H9 (cell line): ENCODE measurements at regions not wholly inside any gene's neighbourhood (a gene's known extent, or its start where the extent isn't known, plus 50 kb on each side); places are given as distances from the start of the nearest gene placed in this dataset.
A peak's percentile ranks its signal among the peaks of the same experiment; 100 is the strongest.

Experiments
- DNase-seq: peaks from one replicate; pipeline ENCODE4 v3.0.0-alpha.2; 2017
- H2AFZ ChIP-seq: one replicate; pipeline ENCODE4 v1.6.1; 2013; ENCODE audit warnings: mild to moderate bottlenecking, low read length, control low read depth, moderate library complexity
- H2AK5ac ChIP-seq: 2 replicates; pipeline ENCODE4 v1.6.1; 2013; ENCODE audit warnings: low read length, control low read depth, mixed read lengths; ENCODE audit not compliant: insufficient read length
- H2BK120ac ChIP-seq: one replicate; pipeline ENCODE4 v1.6.1; 2013; ENCODE audit warnings: low read depth, mild to moderate bottlenecking, low read length, control low read depth, inconsistent platforms; ENCODE audit not compliant: poor library complexity, severe bottlenecking
- H2BK12ac ChIP-seq: 2 replicates; pipeline ENCODE4 v1.6.1; 2013; ENCODE audit warnings: low read length, control low read depth, mixed read lengths, low read depth; ENCODE audit not compliant: insufficient read length
- H2BK15ac ChIP-seq: 2 replicates; pipeline ENCODE4 v1.6.1; 2013; ENCODE audit warnings: low read depth, low read length, control low read depth
- H2BK20ac ChIP-seq: one replicate; pipeline ENCODE4 v1.6.1; 2013; ENCODE audit warnings: low read depth, mild to moderate bottlenecking, low read length, control low read depth, inconsistent platforms; ENCODE audit not compliant: poor library complexity, severe bottlenecking
- H2BK5ac ChIP-seq: 2 replicates; pipeline ENCODE4 v1.6.1; 2013; ENCODE audit warnings: low read length, control low read depth, mixed read lengths; ENCODE audit not compliant: insufficient read length
- H3K14ac ChIP-seq: 2 replicates; pipeline ENCODE4 v1.6.1; 2013; ENCODE audit warnings: low read length, control low read depth; ENCODE audit not compliant: insufficient read depth
- H3K18ac ChIP-seq: 2 replicates; pipeline ENCODE4 v1.6.1; 2013; ENCODE audit warnings: low read depth, mild to moderate bottlenecking, mixed read lengths, low read length, control low read depth; ENCODE audit not compliant: insufficient read length
- H3K23ac ChIP-seq: 2 replicates; pipeline ENCODE4 v1.6.1; 2013; ENCODE audit warnings: low read length, control low read depth, mixed read lengths, low read depth; ENCODE audit not compliant: insufficient read length
- H3K23me2 ChIP-seq: 2 replicates; pipeline ENCODE4 v1.6.1; 2013; ENCODE audit warnings: low read depth, mild to moderate bottlenecking, mixed read lengths, low read length, control low read depth; ENCODE audit not compliant: insufficient read length, poor library complexity, severe bottlenecking
- H3K27ac ChIP-seq: 2 replicates; pipeline ENCODE4 v1.5.1; 2013; ENCODE audit warnings: low read length, control low read depth, mixed read lengths, low read depth; ENCODE audit not compliant: insufficient read length
- H3K27me3 ChIP-seq: 2 replicates; pipeline ENCODE4 v1.6.1; 2013; ENCODE audit warnings: low read length, control low read depth, inconsistent platforms; ENCODE audit not compliant: insufficient read depth
- H3K4ac ChIP-seq: 2 replicates; pipeline ENCODE4 v1.6.1; 2013; ENCODE audit warnings: low read depth, mild to moderate bottlenecking, control low read depth, inconsistent platforms, low read length, moderate library complexity
- H3K4me1 ChIP-seq: 2 replicates; pipeline ENCODE4 v1.6.1; 2013; ENCODE audit warnings: low read length, control low read depth, inconsistent platforms; ENCODE audit not compliant: insufficient read depth
- H3K4me2 ChIP-seq: 2 replicates; pipeline ENCODE4 v1.6.1; 2013; ENCODE audit warnings: low read length, control low read depth, mixed read lengths; ENCODE audit not compliant: insufficient read length, insufficient read depth
- H3K56ac ChIP-seq: 2 replicates; pipeline ENCODE4 v1.6.1; 2013; ENCODE audit warnings: low read depth, mild to moderate bottlenecking, mixed read lengths, low read length, control low read depth; ENCODE audit not compliant: insufficient read length
- H3K79me1 ChIP-seq: 2 replicates; pipeline ENCODE4 v1.6.1; 2013; ENCODE audit warnings: low read depth, mild to moderate bottlenecking, moderate library complexity, low read length, control low read depth, inconsistent platforms; ENCODE audit not compliant: insufficient read depth, poor library complexity, severe bottlenecking
- H3K79me2 ChIP-seq: 2 replicates; pipeline ENCODE4 v1.6.1; 2013; ENCODE audit warnings: low read length, control low read depth, inconsistent platforms; ENCODE audit not compliant: insufficient read depth
- H3K9ac ChIP-seq: 2 replicates; pipeline ENCODE4 v1.6.1; 2013; ENCODE audit warnings: low read length, control low read depth, mixed read lengths; ENCODE audit not compliant: insufficient read length; ENCODE audit errors: extremely low read depth
- H3K9me3 ChIP-seq: one replicate; pipeline ENCODE4 v1.6.1; 2013; ENCODE audit warnings: low read depth, low read length, inconsistent platforms; ENCODE audit not compliant: control insufficient read depth
- H3T11ph ChIP-seq: one replicate; pipeline ENCODE4 v1.6.1; 2013; ENCODE audit warnings: mild to moderate bottlenecking, low read length, control low read depth, inconsistent platforms
- H4K20me1 ChIP-seq: one replicate; pipeline ENCODE4 v1.6.1; 2013; ENCODE audit not compliant: control insufficient read depth, insufficient read length, insufficient read depth
- H4K5ac ChIP-seq: 2 replicates; pipeline ENCODE4 v1.6.1; 2013; ENCODE audit warnings: low read depth, mild to moderate bottlenecking, mixed read lengths, low read length, control low read depth; ENCODE audit not compliant: insufficient read length
- H4K8ac ChIP-seq: replicated peaks from 2 replicates; pipeline ENCODE4 v1.6.1; 2013; ENCODE audit warnings: low read length, control low read depth, mixed read lengths, low read depth; ENCODE audit not compliant: insufficient read length
- H4K91ac ChIP-seq: 2 replicates; pipeline ENCODE4 v1.6.1; 2013; ENCODE audit warnings: low read depth, mild to moderate bottlenecking, moderate library complexity, mixed read lengths, low read length, control low read depth; ENCODE audit not compliant: insufficient read length
- H3K27ac Mint-ChIP-seq, 3 experiments: 2 replicates in 2 of 3; 3 replicates in 1 of 3; pipeline ENCODE4 v1.8.0; 2020 to 2021; ENCODE audit warnings: mixed read lengths in 3 of 3, mild to moderate bottlenecking in 1 of 3, moderate library complexity in 1 of 3
- H3K27me3 Mint-ChIP-seq: 2 replicates; pipeline ENCODE4 v1.8.0; 2021; ENCODE audit warnings: low read depth, mild to moderate bottlenecking, moderate library complexity, mixed read lengths
- H3K36me3 Mint-ChIP-seq, 3 experiments: 2 replicates in 2 of 3; 3 replicates in 1 of 3; pipeline ENCODE4 v1.8.0; 2020 to 2021; ENCODE audit warnings: low read depth in 3 of 3, mixed read lengths in 3 of 3; ENCODE audit not compliant: insufficient read depth in 1 of 3
- H3K4me1 Mint-ChIP-seq, 2 experiments: 2 replicates each; pipeline ENCODE4 v1.8.0; 2020; ENCODE audit warnings: mixed read lengths in 2 of 2
- H3K4me3 Mint-ChIP-seq, 2 experiments: 2 replicates in 1 of 2; 3 replicates in 1 of 2; pipeline ENCODE4 v1.8.0; 2020 to 2021; ENCODE audit warnings: mild to moderate bottlenecking in 2 of 2, mixed read lengths in 2 of 2, moderate library complexity in 1 of 2
- H3K9me3 Mint-ChIP-seq, 2 experiments: 2 replicates in 1 of 2; 3 replicates in 1 of 2; pipeline ENCODE4 v1.8.0; 2020; ENCODE audit warnings: mild to moderate bottlenecking in 2 of 2, mixed read lengths in 2 of 2, moderate library complexity in 1 of 2
- CTCF ChIP-seq: fragments of 200-600 bp; sonication (generic); conservative IDR thresholded peaks from 3 replicates; pipeline ENCODE4 v1.8.0; 2021; ENCODE audit warnings: antibody characterized with exemption, mild to moderate bottlenecking
- WGBS: extraction: QIAGEN DNeasy Blood & Tissue Kit; methylation state at CpG from one replicate; pipeline ENCODE4 v1.1.7; 2013; ENCODE audit warnings: missing lambda C conversion rate, low lambda C conversion rate, mixed read lengths; ENCODE audit not compliant: insufficient read length; ENCODE audit errors: extremely low coverage; 5-methylcytosine and 5-hydroxymethylcytosine counted together

DNA sequence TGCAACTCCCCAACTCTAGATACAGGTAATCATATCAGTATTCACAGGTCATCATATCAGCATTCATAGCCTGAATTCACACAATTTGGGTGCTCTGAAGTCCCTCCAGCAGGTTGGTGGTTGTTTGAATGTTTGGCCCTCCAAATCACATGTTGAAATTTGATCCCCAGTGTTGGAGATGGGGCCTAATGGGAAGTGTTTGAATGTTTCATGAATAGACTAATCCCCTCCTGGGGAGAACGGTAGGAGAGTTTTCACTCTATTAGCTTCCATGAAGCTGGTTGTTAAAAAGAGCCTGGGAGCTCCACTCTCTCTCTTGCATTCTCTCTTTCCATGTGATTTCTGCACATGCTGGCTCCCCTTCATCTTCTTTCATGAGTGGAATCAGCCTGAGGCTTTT, 288.6 kb upstream of the PCDH9 start:
- H2BK120ac ChIP-seq, result no peak overlapping the region
- H3K4ac ChIP-seq, result no peak overlapping the region
- H3K27ac ChIP-seq, result no peak overlapping the region
- no peaks in the 10 kb centered on the region for H4K20me1 ChIP-seq
- no peak overlapping the region for H4K91ac ChIP-seq
- H2AK5ac ChIP-seq, result no peak overlapping the region
- H4K8ac ChIP-seq, result no peak overlapping the region
- peaks cover 2% of the 10 kb centered on the region; the same call in 1 of the 2 replicates for H3K4me1 ChIP-seq
- H3K9ac ChIP-seq, result no peak overlapping the region
- no peak overlapping the region for H2AFZ ChIP-seq
- H3K14ac ChIP-seq, result no peak overlapping the region
- H3K27me3 ChIP-seq, result no peaks in the 10 kb centered on the region
- TF ChIP-seq CTCF, result no peak
- no peak overlapping the region for H2BK12ac ChIP-seq
- H3K18ac ChIP-seq, result no peak overlapping the region
- H3K4me2 ChIP-seq, result no peak overlapping the region
- no peaks in the 10 kb centered on the region for H3K9me3 ChIP-seq
- no peaks in the 10 kb centered on the region for H3K79me2 ChIP-seq
- DNase-seq, result no peak
- H3K23ac ChIP-seq, result no peak overlapping the region
- H3K23me2 ChIP-seq, result no peaks in the 10 kb centered on the region
- H3K56ac ChIP-seq, result no peak overlapping the region
- no CpG with 5 or more reads among the region's 1 CpG for WGBS
- Mint-ChIP-seq H3K4me3 (no peak overlapping the region), H3K27ac (peak overlapping the region; percentile 19 to 62 (median 42); a peak in 5 of 7 replicates), H3K36me3 (no peaks in the 10 kb centered on the region; a peak in 2 of 7 replicates), H3K4me1 (peaks cover 31 to 33% of the 10 kb centered on the region in 2 experiments), H3K27me3 (no peaks in the 10 kb centered on the region), H3K9me3 (no peaks in the 10 kb centered on the region)
- no peak overlapping the region for H2BK20ac ChIP-seq
- H2BK15ac ChIP-seq, result no peak overlapping the region
- H3K79me1 ChIP-seq, result no peaks in the 10 kb centered on the region
- no peak overlapping the region for H4K5ac ChIP-seq
- H3T11ph ChIP-seq, result no peak overlapping the region
- H2BK5ac ChIP-seq, result no peak overlapping the region
